ENCODE measurements at regions not wholly inside any gene's neighbourhood (a gene's known extent, or its start where the extent isn't known, plus 50 kb on each side); places are given as distances from the start of the nearest gene placed in this dataset.

- no peak for TF ChIP-seq CTCF (optimal IDR thresholded peaks at IDR 0.05 in 1 of 3, IDR thresholded peaks at IDR 0.05 in 1 of 3, conservative IDR thresholded peaks at IDR 0.05 in 1 of 3; ENCODE audit: extremely low read depth in 1 of 3, insufficient read depth in 2 of 3, low read length in 3 of 3)
- TF ChIP-seq EZH2 (IDR thresholded peaks at IDR 0.05; ENCODE audit: low read length): no peak
Measured at GRCh38 chr5:72032788-72033187, 74.5 kb upstream of the MAP1B start.
